Pancreas (tissue), 10 donors: ENCODE measurements at regions not wholly inside any gene's neighbourhood (a gene's known extent, or its start where the extent isn't known, plus 50 kb on each side); places are given as distances from the start of the nearest gene placed in this dataset.

Experiments used
- ATAC-seq, 4 donors: fragments of 200-7000 bp; cut with Tn5 transposase; one replicate each; pipeline versions ENCODE4 v1.8.0 to v1.9.1; 2020; ENCODE audit warnings: mild to moderate bottlenecking in 4 of 4, moderate library complexity in 4 of 4
- DNase-seq, 6 donors: peaks; one replicate each; pipeline ENCODE4 v3.0.0-alpha.2; 2020
- FAIRE-seq: peaks from 2 replicates; lab custom pipeline; 2012; peaks lifted over from hg19 to GRCh38; lab: Jason Lieb, UNC
- H3K27ac ChIP-seq, 4 donors: fragments of 200-600 bp; sonication (generic); 1 replicate in 3 of 4; 2 replicates in 1 of 4; pipeline versions ENCODE4 v1.5.0 to v1.8.0; 2020
- H3K27me3 ChIP-seq, 4 donors: fragments of 200-600 bp; one replicate each; pipeline ENCODE4 v1.8.0; 2021
- H3K36me3 ChIP-seq, 3 donors: fragments of 200-600 bp; sonication (generic) in 1 of 3; one replicate each; pipeline versions ENCODE4 v1.5.0 to v1.8.0; 2020 to 2021
- H3K4me1 ChIP-seq, 3 donors: fragments of 200-600 bp; one replicate each; pipeline ENCODE4 v1.8.0; 2021
- H3K4me3 ChIP-seq, 4 donors: fragments of 200-600 bp; sonication (generic) in 2 of 4; one replicate each; pipeline versions ENCODE4 v1.5.0 to v1.8.0; 2020 to 2021
- H3K9me3 ChIP-seq, 4 donors: fragments of 200-600 bp; one replicate each; pipeline ENCODE4 v1.8.0; 2021
- CTCF ChIP-seq, 4 donors: fragments of 200-600 bp; sonication (generic) in 3 of 4; IDR thresholded peaks; one replicate each; pipeline versions ENCODE4 v1.5.0 to v1.8.0; 2021; ENCODE audit warnings: antibody characterized with exemption in 4 of 4
- WGBS, 2 donors: extraction: QIAGEN DNeasy Blood & Tissue Kit; methylation state at CpG; one replicate each; pipeline ENCODE4 v1.1.7; 2013; 5-methylcytosine and 5-hydroxymethylcytosine counted together
- intact Hi-C, 3 donors: fragments of 100-400 bp; cut with DNase I; formaldehyde crosslinking; loops; one replicate each; pipeline versions ENCODE4 v1.11.1 to v1.14.2; 2022
- donor health status: healthy with polysubstance abuse.
- donor health status: DM: no; HTN: no; CAD: no; lungs with moderate emphysema.
- donor health status: DM: no; HTN: no; CAD: no.
- donor health status: control.
- donor health status: control.
- donor health status: Bipolar disorder and iron deficiency.
- donor health status: DM: yes; HTN: yes; CAD: no.
- donor health status: DM: no; HTN: no; CAD: no.
- donor health status: DM: no; HTN: no; CAD: no.
- donor health status: DM: yes; HTN: yes; CAD: no.

- H3K27me3 ChIP-seq: peaks cover 0 to 11% (median 0%) of the 10 kb centered on the region in 4 donors
- no peaks in the 10 kb centered on the region for H3K36me3 ChIP-seq
- intact Hi-C loops: no loop called here
- ATAC-seq: peak in 2 of 4 donors; percentile 33 to 36
- no peak for TF ChIP-seq CTCF (IDR thresholded peaks at IDR 0.05)
- no peak for FAIRE-seq
- H3K4me1 ChIP-seq: no peaks in the 10 kb centered on the region
- peak in 1 of 6 donors; percentile 15 for DNase-seq
- H3K4me3 ChIP-seq: no peak overlapping the region
- no peaks in the 10 kb centered on the region for H3K9me3 ChIP-seq
- no peak overlapping the region for H3K27ac ChIP-seq
- 56 to 57% methylated on average over 10 of the region's 10 CpGs for whole genome bisulfite sequencing, 2 donors
Observed at GRCh38 chr1:29849038-29849750, 612.9 kb downstream of the PTPRU start.

- WGBS, 2 donors: 24 to 32% methylated on average over 12 of the region's 12 CpGs
- intact Hi-C loops: no loop called here
- ATAC-seq (no peak), DNase-seq (no peak), FAIRE-seq (no peak)
- no peak overlapping the region for H3K27ac ChIP-seq
- peaks cover 0 to 17% (median 0%) of the 10 kb centered on the region in 4 donors for H3K27me3 ChIP-seq
- no peak overlapping the region for H3K4me3 ChIP-seq
- H3K9me3 ChIP-seq: no peaks in the 10 kb centered on the region
- H3K36me3 ChIP-seq: no peaks in the 10 kb centered on the region
- no peak for TF ChIP-seq CTCF (IDR thresholded peaks at IDR 0.05)
- H3K4me1 ChIP-seq: no peaks in the 10 kb centered on the region
Observed at GRCh38 chr1:29845910-29846309, 609.6 kb downstream of the PTPRU start.

GRCh38 chr1:29842130-29842529 is 605.8 kb downstream of the PTPRU start:
- Histone ChIP-seq H3K27me3 (peaks cover 0 to 6% (median 0%) of the 10 kb centered on the region in 4 donors), H3K36me3 (no peaks in the 10 kb centered on the region), H3K9me3 (no peaks in the 10 kb centered on the region), H3K27ac (no peak overlapping the region), H3K4me1 (no peaks in the 10 kb centered on the region), H3K4me3 (no peak overlapping the region)
- FAIRE-seq (no peak), ATAC-seq (no peak), DNase-seq (no peak)
- intact Hi-C loops: no loop called here
- no peak for TF ChIP-seq CTCF (IDR thresholded peaks at IDR 0.05)
- 42 to 59% methylated on average over 1 of the region's 1 CpG for WGBS, 2 donors

GRCh38 chr1:29839726-29840125 is 603.4 kb downstream of the PTPRU start:
- TF ChIP-seq CTCF (IDR thresholded peaks at IDR 0.05): no peak
- Histone ChIP-seq H3K4me3 (no peak overlapping the region), H3K27ac (no peak overlapping the region), H3K4me1 (no peaks in the 10 kb centered on the region), H3K27me3 (peaks cover 0 to 6% (median 0%) of the 10 kb centered on the region in 4 donors), H3K36me3 (no peaks in the 10 kb centered on the region), H3K9me3 (no peaks in the 10 kb centered on the region)
- DNase-seq (no peak), ATAC-seq (no peak), FAIRE-seq (no peak)
- WGBS, 2 donors: 41 to 52% methylated on average over 4 of the region's 4 CpGs
- intact Hi-C loops: no loop called here

GRCh38 chr1:29838738-29839320 is 602.5 kb downstream of the PTPRU start:
- FAIRE-seq: no peak
- ATAC-seq: no peak
- no peak for DNase-seq
- no peak overlapping the region for H3K27ac ChIP-seq
- no peak for TF ChIP-seq CTCF (IDR thresholded peaks at IDR 0.05)
- H3K9me3 ChIP-seq: no peaks in the 10 kb centered on the region
- peaks cover 0 to 6% (median 0%) of the 10 kb centered on the region in 4 donors for H3K27me3 ChIP-seq
- H3K4me3 ChIP-seq: no peak overlapping the region
- H3K4me1 ChIP-seq: no peaks in the 10 kb centered on the region
- WGBS, 2 donors: 62 to 77% methylated on average over 3 of the region's 3 CpGs
- intact Hi-C loops: no loop called here
- no peaks in the 10 kb centered on the region for H3K36me3 ChIP-seq
